ENCODE measurements at regions not wholly inside any gene's neighbourhood (a gene's known extent, or its start where the extent isn't known, plus 50 kb on each side); places are given as distances from the start of the nearest gene placed in this dataset.

- intact Hi-C loops (cut with micrococcal nuclease): no loop called here
Measured at GRCh38 chr1:219476716-219477115, 136.2 kb downstream of the ZC3H11B start.

GRCh38 chr1:219476116-219476515, 136.8 kb downstream of the ZC3H11B start:
- intact Hi-C loops (cut with micrococcal nuclease): no loop called here

- intact Hi-C loops (cut with micrococcal nuclease): no loop called here
Measured at GRCh38 chr1:219472596-219472995, 140.3 kb downstream of the ZC3H11B start.

GRCh38 chr1:219467524-219467923, 145.4 kb downstream of the ZC3H11B start:
- intact Hi-C loops (cut with micrococcal nuclease): loop anchor here (10.0 kb wide), 1 partner anchor 577 kb away; the partner anchor contains the start of gene EPRS1

- intact Hi-C loops (cut with micrococcal nuclease): loop anchor here (10.0 kb wide), 1 partner anchor 578 kb away; the partner anchor contains the start of gene EPRS1
Measured at GRCh38 chr1:219466766-219467165, 146.1 kb downstream of the ZC3H11B start.

- intact Hi-C loops (cut with micrococcal nuclease): loop anchor here (10.0 kb wide), 1 partner anchor 579 kb away; the partner anchor contains the start of gene EPRS1
Measured at GRCh38 chr1:219465212-219466093, 147.5 kb downstream of the ZC3H11B start.

- intact Hi-C loops (cut with micrococcal nuclease): loop anchor here (5.0 to 10.0 kb wide), 2 partner anchors 291 to 581 kb away; partner anchors contain the start of genes EPRS1 and LYPLAL1
Measured at GRCh38 chr1:219463636-219464035, 149.3 kb downstream of the ZC3H11B start.

GRCh38 chr1:219461981-219462400, 150.9 kb downstream of the ZC3H11B start:
- intact Hi-C loops (cut with micrococcal nuclease): loop anchor here (5.0 to 10.0 kb wide), 2 partner anchors 290 to 583 kb away; partner anchors contain the start of genes EPRS1 and LYPLAL1

- intact Hi-C loops (cut with micrococcal nuclease): loop anchor here (5.0 to 10.0 kb wide), 2 partner anchors 289 to 584 kb away; partner anchors contain the start of genes EPRS1 and LYPLAL1
Measured at GRCh38 chr1:219460896-219461815, 151.7 kb downstream of the ZC3H11B start.

- intact Hi-C loops (cut with micrococcal nuclease): loop anchor here (5.0 to 10.0 kb wide), 2 partner anchors 288 to 585 kb away; partner anchors contain the start of genes EPRS1 and LYPLAL1
Measured at GRCh38 chr1:219460081-219460895, 152.6 kb downstream of the ZC3H11B start.

GRCh38 chr1:219459351-219460080, 153.4 kb downstream of the ZC3H11B start:
- intact Hi-C loops (cut with micrococcal nuclease): loop anchor here (5.0 to 10.0 kb wide), 2 partner anchors 287 to 585 kb away; partner anchors contain the start of genes EPRS1 and LYPLAL1

- intact Hi-C loops (cut with micrococcal nuclease): no loop called here
Measured at GRCh38 chr1:219446288-219446687, 166.6 kb downstream of the ZC3H11B start.

- intact Hi-C loops (cut with micrococcal nuclease): no loop called here
Measured at GRCh38 chr1:219445864-219446263, 167.0 kb downstream of the ZC3H11B start.

GRCh38 chr1:219444474-219444873, 168.4 kb downstream of the ZC3H11B start:
- intact Hi-C loops (cut with micrococcal nuclease): no loop called here

GRCh38 chr1:219443763-219444162, 169.1 kb downstream of the ZC3H11B start:
- intact Hi-C loops (cut with micrococcal nuclease): no loop called here

GRCh38 chr1:219442611-219443061, 170.3 kb downstream of the ZC3H11B start:
- intact Hi-C loops (cut with micrococcal nuclease): no loop called here

GRCh38 chr1:219441884-219442283, 171.0 kb downstream of the ZC3H11B start:
- intact Hi-C loops (cut with micrococcal nuclease): no loop called here

GRCh38 chr1:219439376-219439775, 173.5 kb downstream of the ZC3H11B start:
- intact Hi-C loops (cut with micrococcal nuclease): no loop called here

- intact Hi-C loops (cut with micrococcal nuclease): no loop called here
Measured at GRCh38 chr1:219438386-219438785, 174.5 kb downstream of the ZC3H11B start.

GRCh38 chr1:219434923-219435297, 178.0 kb downstream of the ZC3H11B start:
- intact Hi-C loops (cut with micrococcal nuclease): no loop called here
